GM19468 (cell line): ENCODE measurements at regions not wholly inside any gene's neighbourhood (a gene's known extent, or its start where the extent isn't known, plus 50 kb on each side); places are given as distances from the start of the nearest gene placed in this dataset.

ENCODE experiments used
- ATAC-seq: cut with Tn5 transposase; IDR thresholded peaks from one replicate; pipeline ENCODE4 v1.9.1; 2021; ENCODE audit warnings: mild to moderate bottlenecking, moderate library complexity, moderate number of reproducible peaks; ENCODE audit not compliant: unreplicated experiment; ENCODE audit errors: extremely low read depth

DNA sequence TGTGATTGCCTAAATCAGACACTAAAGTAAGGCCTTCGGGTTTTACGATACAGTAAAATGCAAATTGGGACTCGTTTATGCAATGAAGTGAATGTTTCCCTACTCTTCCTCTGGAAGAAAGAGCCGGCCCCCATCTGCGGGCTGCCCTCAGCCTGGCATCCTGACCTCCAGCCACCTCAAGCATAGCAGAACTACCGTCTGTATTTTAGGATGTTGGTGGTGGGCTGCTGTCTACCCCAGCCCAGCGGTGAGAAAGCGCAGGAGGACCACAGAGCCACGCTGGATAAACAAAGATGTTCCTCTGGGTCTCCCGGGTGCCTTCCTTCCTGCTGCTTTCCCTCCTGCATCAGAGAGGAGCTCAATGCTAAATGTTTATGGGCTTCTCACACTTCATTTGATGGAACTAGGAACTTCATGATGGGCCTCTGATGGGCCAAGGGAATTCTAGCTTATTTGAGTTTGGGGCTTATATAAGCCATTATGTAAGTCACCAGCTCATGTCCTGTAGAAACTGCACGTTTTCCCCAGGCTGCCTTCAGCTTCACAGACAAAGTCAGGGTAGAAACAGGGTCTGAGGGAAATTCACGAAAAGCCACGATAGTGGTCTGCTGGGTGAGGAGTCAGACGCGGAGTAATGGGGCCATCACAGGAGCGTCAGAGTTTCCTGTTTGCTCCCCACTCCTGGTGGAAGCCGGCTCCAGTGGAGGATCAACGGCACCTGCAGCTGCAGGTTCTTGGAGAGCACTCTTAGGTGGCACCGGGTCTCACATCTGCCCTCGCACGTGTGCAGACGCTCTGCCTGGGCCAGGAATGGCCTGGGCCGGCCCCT, 287.4 kb downstream of the BRD1 start:
- ATAC-seq, result no peak

DNA sequence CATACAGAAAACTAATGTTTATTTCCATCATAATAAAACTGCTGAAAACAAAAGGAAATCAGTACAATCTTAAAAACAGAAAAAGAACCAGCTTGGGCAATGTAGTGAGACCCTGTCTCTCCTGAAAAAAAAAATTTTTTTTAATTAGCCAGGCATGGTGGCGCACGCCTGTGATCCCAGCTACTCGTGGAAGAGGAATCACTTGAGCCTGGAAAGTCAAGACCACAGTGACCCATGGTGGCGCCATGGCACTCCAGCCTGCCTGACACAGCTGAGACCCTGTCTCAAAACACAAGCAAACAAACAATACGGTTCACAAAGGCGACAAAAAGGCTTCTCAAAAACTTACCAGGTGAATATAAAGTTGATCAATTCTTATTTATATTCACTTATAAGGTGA, 289.7 kb downstream of the BRD1 start:
- no peak for ATAC-seq

DNA sequence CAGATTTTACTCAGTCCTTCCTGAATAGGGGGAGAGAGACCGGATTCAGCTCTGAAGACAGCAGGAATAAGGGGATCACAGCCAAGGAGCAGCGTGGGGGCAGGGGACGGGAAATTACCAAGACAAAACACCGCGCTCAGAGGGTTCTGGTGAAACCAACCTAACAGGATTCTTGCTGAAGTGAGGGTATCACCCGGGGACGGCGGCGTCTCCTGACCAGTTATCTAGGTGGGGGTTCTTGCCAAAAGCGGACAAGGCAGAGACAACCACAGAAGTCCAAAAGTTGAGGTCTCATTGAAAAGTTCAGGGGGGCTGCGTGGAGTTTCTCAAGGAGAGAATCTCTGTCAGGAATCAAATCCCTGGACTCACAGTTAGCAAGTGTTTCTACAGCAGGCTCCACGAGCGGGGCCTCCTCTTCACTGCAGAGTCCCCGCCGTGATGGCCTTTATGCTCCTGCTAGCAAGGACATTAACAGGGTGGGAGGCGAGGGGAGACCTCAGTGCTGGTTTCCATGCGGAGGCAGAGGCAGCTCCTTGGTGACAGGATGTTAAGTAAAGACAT, 291.0 kb downstream of the BRD1 start:
- no peak for ATAC-seq

DNA sequence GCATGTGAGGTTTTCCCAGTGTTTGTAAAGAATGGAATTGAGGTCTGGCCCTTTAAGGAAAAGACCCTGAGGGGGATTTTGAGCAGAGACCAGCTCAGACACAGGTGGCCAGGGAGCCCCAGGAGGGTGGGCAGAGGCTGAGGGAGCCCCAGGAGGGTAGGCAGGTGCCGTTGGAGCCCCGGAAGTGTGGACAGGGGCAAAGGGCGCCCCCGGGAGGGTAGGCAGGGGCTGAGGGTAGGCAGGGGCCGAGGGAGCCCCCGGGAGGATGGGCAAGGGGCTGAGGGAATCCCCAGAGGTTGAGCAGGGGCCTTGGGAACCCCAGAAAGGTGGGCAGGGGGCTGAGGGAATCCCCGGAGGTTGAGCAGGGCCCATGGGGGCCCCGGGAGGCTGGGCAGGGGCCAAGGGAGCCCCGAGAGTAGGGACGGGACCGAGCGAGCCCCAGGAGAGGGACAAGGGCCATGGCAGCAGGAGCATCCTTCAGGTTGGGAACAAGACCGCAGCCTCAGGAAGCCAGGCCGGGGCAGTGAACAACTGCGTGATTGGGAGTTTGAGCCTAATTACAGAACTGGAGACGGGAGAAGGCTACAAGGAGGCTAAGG, 292.0 kb downstream of the BRD1 start:
- ATAC-seq, result no peak

DNA sequence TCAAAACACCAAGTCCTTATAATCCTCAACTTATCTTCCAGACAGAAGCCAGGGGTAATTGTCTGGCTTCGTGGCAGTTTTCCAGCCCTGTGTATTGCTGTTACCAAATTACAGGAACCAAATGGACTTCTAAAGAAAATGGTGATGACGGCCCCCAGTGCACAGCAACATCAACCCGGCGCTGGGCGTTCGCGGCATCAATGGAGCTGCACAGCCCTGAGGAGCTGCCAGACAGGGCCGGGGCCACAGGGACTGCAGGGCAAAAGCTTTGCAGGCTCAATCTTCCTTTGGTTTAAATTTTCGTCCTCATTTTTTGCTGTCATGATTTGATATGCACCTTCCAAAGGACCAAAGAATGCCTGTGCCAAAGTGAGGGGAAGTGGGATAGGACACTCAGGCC, 292.5 kb downstream of the BRD1 start:
- ATAC-seq, result no peak

DNA sequence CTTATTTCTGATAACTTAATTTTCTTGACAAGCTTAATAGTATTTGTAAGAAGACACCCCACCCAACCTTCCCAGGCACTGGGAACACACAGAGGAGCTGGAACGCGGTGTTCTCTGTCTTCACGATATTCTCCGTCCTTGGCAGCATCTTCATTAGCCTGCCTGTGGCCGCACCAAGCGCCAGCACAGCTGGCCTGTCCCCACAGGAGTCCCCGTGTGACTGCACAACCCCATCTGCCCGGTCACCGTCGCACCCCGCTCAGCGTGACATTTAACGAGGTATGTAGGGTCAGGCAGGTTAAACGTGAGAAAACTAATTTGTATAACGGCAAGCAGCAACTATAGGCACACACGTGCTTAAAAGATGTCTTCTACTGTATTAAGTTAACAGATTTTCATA, 293.3 kb downstream of the BRD1 start:
- ATAC-seq, result no peak

DNA sequence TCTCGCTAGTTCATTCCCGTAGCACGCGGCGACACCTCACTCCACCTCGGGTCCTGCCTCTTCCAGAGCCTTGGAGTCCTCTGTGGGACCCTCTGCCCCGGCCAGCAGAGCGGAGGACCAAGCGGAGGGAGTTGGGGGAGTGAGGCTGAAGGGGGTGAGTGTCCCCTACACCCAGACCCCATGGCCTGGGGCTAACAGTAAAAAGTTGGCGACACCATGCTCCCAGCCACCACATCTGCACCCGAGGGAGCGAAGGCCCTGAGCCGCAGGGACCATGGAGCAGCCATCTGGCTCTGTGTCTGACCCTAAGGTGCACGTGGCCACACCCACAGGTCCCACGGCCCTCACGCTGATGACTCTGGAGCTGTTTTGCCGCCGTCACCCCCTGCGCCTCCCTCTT, 293.8 kb downstream of the BRD1 start:
- ATAC-seq, result no peak

DNA sequence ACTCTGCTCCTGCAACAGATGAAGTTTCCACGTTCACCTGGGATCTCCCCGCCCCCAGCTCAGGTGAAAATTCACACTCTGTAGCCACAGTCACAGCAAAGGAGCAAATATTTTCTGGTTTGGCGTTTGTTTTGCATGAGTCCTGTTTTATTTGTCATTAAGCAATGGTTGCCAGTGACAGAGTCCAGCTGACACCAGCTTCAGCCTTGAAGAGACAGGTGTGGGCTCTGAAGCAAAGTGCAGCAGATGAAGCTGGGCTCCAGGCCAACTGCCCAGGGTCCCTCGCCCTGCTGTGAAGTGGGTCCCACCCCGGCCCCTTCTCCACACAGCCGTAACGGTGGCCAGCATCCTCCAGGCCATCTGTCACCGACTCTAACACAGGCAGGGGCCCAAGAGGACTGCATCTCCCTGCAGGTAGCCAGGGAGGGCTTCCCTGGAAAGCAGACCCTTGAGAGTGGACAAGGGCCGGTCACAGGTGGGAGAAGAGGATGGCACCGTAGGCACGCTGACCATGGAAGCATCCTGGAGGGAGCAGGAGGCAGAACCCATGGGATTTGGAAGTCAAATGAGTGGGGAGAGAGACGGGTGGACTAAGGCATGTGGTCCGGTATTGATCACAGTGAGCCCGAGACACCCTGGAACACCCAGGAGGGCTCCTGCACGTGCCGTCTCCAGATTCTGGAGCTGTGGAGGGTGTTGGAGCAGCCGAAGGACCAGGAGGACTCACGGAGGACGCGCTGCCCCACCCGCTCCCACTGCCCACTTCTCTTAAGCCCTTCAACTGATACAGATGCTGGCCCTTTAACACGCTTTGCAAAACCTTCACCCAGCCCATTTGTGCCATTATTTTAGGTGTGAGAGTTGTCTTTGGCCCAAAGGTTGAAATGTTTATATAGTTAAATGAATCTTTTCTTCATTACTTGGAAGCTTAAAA, 294.5 kb downstream of the BRD1 start:
- ATAC-seq, result no peak

DNA sequence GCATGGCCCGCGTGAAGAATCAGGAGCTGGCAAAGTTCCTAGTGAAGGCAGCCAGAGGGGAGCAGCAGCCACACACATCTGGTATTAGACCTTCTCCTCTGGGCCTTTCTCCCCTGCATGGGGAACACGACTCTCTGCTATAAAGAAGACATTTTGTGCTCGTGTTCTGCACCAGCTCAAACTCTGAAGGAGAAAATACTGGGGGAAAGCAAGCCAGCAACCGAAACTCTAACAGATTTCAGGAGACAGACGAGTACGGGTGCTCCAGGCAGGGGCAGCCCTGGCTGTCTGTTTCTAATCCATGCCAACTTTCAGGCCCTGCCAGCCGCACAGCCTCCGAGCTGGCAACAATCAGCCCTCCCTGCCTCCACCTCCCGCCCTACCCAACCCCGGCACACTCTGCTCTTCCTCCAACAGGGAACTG, 296.3 kb downstream of the BRD1 start:
- ATAC-seq, result no peak

DNA sequence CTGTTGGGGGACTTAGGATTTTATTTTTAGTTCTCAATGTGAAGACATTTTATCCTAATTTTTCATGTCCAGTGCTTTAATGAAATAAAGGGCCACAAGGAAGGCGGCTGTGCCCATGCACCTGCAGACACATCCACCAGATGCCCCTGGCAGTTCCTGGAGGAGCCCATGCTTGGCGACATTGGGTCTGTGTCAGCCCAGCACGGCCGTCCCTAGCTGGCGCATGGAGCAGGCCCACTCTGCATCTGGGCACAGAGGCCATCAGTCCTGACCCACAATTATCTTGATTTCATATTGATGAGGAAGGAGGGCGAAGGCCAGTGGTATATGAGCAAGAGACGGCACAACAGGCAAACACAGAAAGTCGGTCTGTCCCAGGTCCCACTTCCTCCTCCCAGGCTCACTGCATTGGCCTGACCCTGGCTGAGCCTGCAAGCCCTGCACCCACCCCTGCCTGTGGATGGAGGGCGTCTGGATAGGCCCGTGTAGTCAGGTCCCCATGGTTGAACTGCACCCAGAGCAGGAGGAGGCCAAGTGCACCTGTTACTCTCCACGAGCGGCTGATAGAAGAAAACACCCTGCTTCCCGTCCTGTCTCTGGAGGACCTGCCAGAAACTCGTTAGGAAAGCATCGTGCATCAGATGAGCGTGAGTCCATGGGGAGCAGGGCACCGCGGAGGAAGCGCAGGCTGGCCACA, 296.9 kb downstream of the BRD1 start:
- no peak for ATAC-seq

DNA sequence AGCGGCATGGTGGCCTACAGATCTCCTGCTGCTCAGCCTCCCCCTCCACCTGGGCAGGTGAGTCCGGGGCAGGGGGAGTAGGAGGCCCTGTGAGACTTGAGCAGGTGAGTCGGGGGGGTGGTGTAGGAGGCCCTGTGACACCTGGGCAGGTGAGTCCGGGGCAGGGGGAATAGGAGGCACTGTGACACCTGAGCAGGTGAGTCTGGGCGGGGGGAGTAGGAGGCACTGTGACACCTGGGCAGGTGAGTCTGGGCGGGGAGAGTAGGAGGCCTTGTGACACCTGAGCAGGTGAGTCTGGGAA, 299.3 kb downstream of the BRD1 start:
- no peak for ATAC-seq

DNA sequence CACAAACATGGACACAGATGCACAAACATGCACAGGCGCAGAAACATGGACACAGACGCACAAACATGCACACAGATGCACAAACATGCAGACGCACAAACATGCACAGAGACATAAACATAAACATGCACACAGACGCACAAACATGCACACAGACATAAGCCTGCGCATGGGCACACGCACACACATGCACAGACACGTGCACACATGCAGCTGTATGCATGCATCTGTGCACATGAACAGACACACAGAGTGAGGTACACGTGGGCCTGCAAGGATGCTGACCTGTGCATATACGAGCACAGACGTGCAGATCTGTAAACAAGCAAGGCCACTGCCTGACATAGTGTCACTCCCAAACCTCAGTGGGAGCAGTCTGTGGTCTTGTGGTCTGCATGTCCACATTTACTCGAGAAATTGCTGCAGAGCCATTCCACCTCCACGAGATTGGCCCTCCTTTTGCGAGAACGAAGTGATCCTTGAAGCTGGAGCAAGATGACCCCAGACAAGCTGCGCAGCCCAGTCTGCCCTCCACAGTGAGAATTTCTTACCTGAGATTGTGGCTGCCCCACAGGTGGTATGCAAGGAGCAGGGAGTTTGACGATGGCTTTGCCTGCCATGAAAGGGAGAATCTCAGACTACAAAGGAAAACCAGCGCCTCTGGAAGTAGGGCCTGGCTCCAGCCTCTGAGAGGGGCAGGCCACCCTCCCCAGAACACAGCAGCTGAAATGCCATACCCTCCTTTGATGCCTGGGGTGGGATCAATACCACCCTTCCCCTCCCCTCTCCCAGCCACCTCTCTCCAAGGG, 299.9 kb downstream of the BRD1 start:
- ATAC-seq, result no peak

DNA sequence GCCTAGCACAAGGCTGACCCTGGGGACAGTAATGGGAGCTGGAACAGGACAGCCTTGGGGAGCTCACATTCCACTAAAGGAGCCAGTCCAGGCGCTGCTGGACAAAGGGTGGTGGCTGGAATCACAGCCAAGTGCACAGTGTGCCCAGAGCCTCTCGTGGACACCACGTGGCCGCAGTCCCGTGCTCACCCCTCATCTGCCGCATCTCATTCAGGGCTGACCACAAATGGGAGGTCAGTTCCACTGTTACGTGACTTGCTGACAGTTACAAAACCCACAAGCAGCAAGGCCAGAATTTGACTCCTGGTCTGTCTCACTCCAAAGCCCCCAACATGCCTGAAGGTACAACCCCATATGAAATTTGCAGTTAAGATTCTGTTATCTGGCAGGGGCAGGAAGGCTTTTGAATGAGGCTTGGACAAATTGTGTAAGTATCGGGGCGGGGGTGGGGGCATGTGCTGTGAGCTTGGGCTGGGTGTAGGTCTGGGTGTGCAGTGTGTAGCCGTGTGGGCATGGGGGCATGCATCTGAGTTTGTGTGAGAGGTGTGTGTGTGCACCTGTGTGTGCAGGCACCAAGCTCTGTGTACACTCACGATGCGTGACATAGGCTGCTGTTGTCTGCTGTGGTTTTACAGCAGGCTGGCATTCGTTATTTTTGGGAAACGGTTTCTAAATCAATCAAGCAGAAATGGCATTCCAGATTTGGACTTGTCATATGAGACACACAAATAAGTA, 301.7 kb downstream of the BRD1 start:
- no peak for ATAC-seq

DNA sequence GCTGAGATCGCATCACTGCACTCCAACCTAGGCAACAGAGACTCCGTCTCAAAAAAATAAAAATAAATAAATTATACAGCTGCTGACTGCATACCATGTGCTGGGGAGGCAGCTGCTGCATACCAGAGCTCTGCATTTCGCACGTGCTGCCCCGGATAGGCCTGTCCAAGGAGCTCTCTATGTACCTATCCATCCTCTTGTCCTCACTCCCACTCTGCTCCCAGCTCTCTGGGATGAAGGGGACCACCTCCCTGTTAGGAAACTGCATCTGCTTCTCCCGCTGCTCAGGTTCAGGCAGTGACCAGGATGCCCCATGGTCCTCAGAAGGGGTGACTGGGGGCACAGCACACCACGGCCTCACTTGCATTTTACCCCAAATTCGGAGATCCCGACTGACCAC, 302.3 kb downstream of the BRD1 start:
- no peak for ATAC-seq

DNA sequence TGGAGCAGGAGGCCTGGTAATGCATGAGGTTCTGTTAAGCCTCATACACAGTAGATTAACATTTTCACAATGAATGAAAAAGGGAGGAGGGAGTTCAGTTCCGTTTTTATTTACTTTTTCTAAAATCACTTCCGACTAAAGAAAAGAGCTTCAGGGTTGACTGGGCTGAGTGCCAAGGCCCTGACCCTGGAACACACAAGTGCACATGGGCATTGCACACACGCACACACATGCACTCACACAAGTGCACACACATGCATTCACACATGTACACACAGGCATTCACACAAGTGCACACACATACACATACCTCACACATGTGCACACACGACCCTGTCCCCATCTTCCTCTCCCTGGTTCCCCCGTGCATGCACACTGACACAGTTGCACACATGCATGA, 303.3 kb downstream of the BRD1 start:
- no peak for ATAC-seq

DNA sequence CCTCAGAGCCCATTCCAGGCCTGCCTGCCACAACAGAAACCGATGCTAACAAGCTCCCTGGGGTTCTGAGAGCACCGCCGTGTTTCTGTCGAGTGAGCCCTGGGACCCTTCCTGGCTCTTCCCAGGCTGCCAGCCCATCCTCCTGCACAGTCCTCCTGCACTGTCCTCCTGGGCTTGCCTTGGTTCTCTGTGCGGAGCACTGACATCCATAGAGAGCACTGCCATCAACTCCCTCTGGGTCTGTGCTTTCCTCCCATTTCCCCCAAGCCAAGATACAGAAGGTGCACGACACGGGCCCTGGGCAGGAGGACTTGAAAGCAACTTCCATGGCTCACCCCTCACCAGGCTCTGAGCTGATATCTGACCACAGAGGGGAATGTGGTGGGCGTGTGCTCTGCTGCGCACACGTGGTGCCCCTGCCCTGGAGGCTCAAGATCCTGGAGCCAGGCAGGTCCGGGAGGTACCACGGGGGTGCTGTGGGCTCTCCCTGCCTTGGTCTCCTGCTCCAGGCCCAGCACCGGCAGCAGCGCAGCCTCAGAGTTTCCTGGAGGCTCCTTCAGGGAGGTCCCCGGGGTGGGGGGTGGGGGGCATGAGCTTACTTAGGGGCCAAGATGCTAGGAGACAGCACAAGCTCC, 304.2 kb downstream of the BRD1 start:
- ATAC-seq, result no peak

DNA sequence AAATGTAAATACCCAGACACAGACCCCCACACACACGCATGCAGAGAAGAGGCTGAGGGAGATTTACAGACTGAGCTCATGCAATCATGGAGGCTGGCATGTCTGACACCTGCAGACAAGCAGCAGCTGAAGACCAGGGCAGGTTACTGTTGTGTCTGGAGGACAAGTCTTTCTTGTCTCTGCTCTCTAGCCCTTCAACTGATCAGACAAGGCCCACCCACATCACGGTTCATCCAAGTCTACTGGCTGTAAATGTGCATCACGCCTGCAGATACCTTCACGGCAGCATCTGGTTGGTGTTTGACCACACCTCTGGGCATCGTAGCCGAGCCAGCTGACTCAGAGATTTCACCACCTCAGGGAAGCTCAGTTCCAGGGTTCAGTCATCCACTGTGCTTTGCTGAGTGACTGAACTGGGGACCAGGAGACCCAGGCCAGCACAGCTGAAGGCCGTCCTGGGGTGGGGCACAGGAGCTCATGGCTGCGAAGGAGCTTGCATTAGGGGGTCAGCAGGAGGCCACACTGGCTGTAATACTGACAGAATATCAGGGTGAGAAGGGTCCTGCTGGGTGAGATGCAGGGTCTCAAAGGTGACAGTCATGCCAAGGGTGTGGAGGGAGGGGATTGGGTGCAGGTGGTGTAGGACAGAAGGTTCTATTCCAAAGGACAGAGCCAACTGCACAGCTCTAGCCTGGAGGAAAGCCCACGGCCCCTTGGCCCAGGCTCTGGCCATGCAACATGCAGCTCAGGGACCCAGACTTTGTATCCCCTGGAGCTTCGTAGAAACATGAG, 304.9 kb downstream of the BRD1 start:
- ATAC-seq, result no peak
